RWPE2 (cell line): ENCODE measurements at regions not wholly inside any gene's neighbourhood (a gene's known extent, or its start where the extent isn't known, plus 50 kb on each side); places are given as distances from the start of the nearest gene placed in this dataset.
"Not testable (repeated sequence)": the region's sequence is repeated elsewhere in the genome, so short reads cannot be mapped to it uniquely, and the experiment has no call there.

Source experiments
- ATAC-seq: fragments of 200-7000 bp; cut with Tn5 transposase; 3 replicates; pipeline ENCODE4 v1.9.1; 2021; ENCODE audit warnings: low read depth
- DNase-seq: peaks from one replicate; pipeline ENCODE4 v3.0.0-alpha.2; 2020; ENCODE audit warnings: low spot score
- H3K27ac ChIP-seq: fragments of 450-650 bp; 2 replicates; pipeline ENCODE4 v1.5.1; 2017; ENCODE audit warnings: mild to moderate bottlenecking; ENCODE audit not compliant: poor library complexity, severe bottlenecking
- H3K27me3 ChIP-seq: fragments of 250-450 bp; sonication (Bioruptor Pico); 2 replicates; pipeline ENCODE4 v1.5.1; 2021; ENCODE audit warnings: mild to moderate bottlenecking, moderate library complexity; ENCODE audit not compliant: insufficient read depth, poor library complexity, severe bottlenecking
- H3K36me3 ChIP-seq: fragments of 250-450 bp; sonication (Bioruptor Pico); 2 replicates; pipeline ENCODE4 v1.5.1; 2020; ENCODE audit warnings: low read depth, mild to moderate bottlenecking, moderate library complexity
- H3K4me1 ChIP-seq: fragments of 250-450 bp; sonication (Bioruptor Pico); 2 replicates; pipeline ENCODE4 v1.5.1; 2021; ENCODE audit warnings: mild to moderate bottlenecking, moderate library complexity; ENCODE audit not compliant: insufficient read depth, poor library complexity, severe bottlenecking
- H3K4me3 ChIP-seq: fragments of 250-450 bp; sonication (Bioruptor Pico); 2 replicates; pipeline ENCODE4 v1.5.1; 2021; ENCODE audit warnings: mild to moderate bottlenecking, moderate library complexity; ENCODE audit not compliant: severe bottlenecking
- H3K9me3 ChIP-seq: fragments of 250-450 bp; sonication (Bioruptor Pico); 2 replicates; pipeline ENCODE4 v1.5.1; 2021; ENCODE audit warnings: mild to moderate bottlenecking, moderate library complexity; ENCODE audit not compliant: severe bottlenecking
- CTCF ChIP-seq: fragments of 450-650 bp; IDR thresholded peaks from one replicate; pipeline ENCODE4 v1.5.1; 2017; ENCODE audit warnings: mild to moderate bottlenecking, moderate library complexity; ENCODE audit not compliant: poor library complexity, severe bottlenecking

GRCh38 chr5:96322865-96323264 lies 110.2 kb downstream of the PCSK1 start:
- Histone ChIP-seq H3K9me3 (no peaks in the 10 kb centered on the region), H3K4me3 (no peak overlapping the region), H3K27me3 (no peaks in the 10 kb centered on the region), H3K36me3 (no peaks in the 10 kb centered on the region), H3K27ac (no peak overlapping the region), H3K4me1 (peaks cover 31% of the 10 kb centered on the region)
- ATAC-seq (no peak), DNase-seq (no peak)
- no peak for TF ChIP-seq CTCF

GRCh38 chr5:96322217-96322616 lies 110.8 kb downstream of the PCSK1 start:
- Histone ChIP-seq H3K27me3 (no peaks in the 10 kb centered on the region), H3K9me3 (no peaks in the 10 kb centered on the region), H3K4me1 (peaks cover 31% of the 10 kb centered on the region), H3K27ac (peak overlapping the region; percentile 61), H3K36me3 (no peaks in the 10 kb centered on the region), H3K4me3 (no peak overlapping the region)
- TF ChIP-seq CTCF: no peak
- ATAC-seq: no peak
- no peak for DNase-seq

- TF ChIP-seq CTCF: no peak
- ATAC-seq (peak; percentile 7; the same call in 1 of the 3 replicates), DNase-seq (no peak)
- peak overlapping the region; percentile 61 for H3K27ac ChIP-seq
- H3K27me3 ChIP-seq: no peaks in the 10 kb centered on the region
- no peaks in the 10 kb centered on the region for H3K9me3 ChIP-seq
- H3K4me1 ChIP-seq: peaks cover 31% of the 10 kb centered on the region
- H3K4me3 ChIP-seq: no peak overlapping the region
- no peaks in the 10 kb centered on the region for H3K36me3 ChIP-seq
Observed at GRCh38 chr5:96321345-96321744, 111.7 kb downstream of the PCSK1 start.

- Histone ChIP-seq H3K9me3 (no peaks in the 10 kb centered on the region), H3K36me3 (no peaks in the 10 kb centered on the region), H3K27me3 (no peaks in the 10 kb centered on the region), H3K4me1 (peaks cover 31% of the 10 kb centered on the region), H3K4me3 (no peak overlapping the region), H3K27ac (peak overlapping the region; percentile 61)
- DNase-seq (no peak), ATAC-seq (peak; percentile 57)
- TF ChIP-seq CTCF: no peak
Observed at GRCh38 chr5:96320797-96321196, 112.3 kb downstream of the PCSK1 start.

- not testable (repeated sequence) for H3K36me3 ChIP-seq, DNase-seq, H3K9me3 ChIP-seq, H3K27me3 ChIP-seq, H3K4me3 ChIP-seq, ATAC-seq
- peaks cover 30% of the 10 kb centered on the region for H3K4me1 ChIP-seq
- H3K27ac ChIP-seq: peak overlapping the region; percentile 61
Observed at GRCh38 chr5:96319981-96320739, 112.9 kb downstream of the PCSK1 start.
